ENCODE measurements at regions not wholly inside any gene's neighbourhood (a gene's known extent, or its start where the extent isn't known, plus 50 kb on each side); places are given as distances from the start of the nearest gene placed in this dataset.

- Histone ChIP-seq H3K27ac (no peak overlapping the region), H3K4me3 (ENCODE audit: low read depth in 1 of 2, low read length in 1 of 2) (no peak overlapping the region), H3K4me1 (ENCODE audit: control insufficient read depth in 1 of 2, insufficient read depth in 1 of 2, low read depth in 1 of 2, low read length in 1 of 2) (no peaks in the 10 kb centered on the region), H3K27me3 (no peaks in the 10 kb centered on the region), H3K9me3 (no peaks in the 10 kb centered on the region), H3K36me3 (no peaks in the 10 kb centered on the region)
- TF ChIP-seq, protein P1, sequence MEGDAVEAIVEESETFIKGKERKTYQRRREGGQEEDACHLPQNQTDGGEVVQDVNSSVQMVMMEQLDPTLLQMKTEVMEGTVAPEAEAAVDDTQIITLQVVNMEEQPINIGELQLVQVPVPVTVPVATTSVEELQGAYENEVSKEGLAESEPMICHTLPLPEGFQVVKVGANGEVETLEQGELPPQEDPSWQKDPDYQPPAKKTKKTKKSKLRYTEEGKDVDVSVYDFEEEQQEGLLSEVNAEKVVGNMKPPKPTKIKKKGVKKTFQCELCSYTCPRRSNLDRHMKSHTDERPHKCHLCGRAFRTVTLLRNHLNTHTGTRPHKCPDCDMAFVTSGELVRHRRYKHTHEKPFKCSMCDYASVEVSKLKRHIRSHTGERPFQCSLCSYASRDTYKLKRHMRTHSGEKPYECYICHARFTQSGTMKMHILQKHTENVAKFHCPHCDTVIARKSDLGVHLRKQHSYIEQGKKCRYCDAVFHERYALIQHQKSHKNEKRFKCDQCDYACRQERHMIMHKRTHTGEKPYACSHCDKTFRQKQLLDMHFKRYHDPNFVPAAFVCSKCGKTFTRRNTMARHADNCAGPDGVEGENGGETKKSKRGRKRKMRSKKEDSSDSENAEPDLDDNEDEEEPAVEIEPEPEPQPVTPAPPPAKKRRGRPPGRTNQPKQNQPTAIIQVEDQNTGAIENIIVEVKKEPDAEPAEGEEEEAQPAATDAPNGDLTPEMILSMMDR (IDR thresholded peaks at IDR 0.05): no peak
Observed at GRCh38 chr2:51409920-51410319, 378.0 kb upstream of the NRXN1 start.

GRCh38 chr2:51404226-51404625 lies 372.3 kb upstream of the NRXN1 start:
- Histone ChIP-seq H3K27ac (no peak overlapping the region), H3K9me3 (no peaks in the 10 kb centered on the region), H3K36me3 (no peaks in the 10 kb centered on the region), H3K4me3 (ENCODE audit: low read depth in 1 of 2, low read length in 1 of 2) (no peak overlapping the region), H3K27me3 (no peaks in the 10 kb centered on the region), H3K4me1 (ENCODE audit: control insufficient read depth in 1 of 2, insufficient read depth in 1 of 2, low read depth in 1 of 2, low read length in 1 of 2) (no peaks in the 10 kb centered on the region)
- TF ChIP-seq, protein P1 (IDR thresholded peaks at IDR 0.05): no peak

DNA sequence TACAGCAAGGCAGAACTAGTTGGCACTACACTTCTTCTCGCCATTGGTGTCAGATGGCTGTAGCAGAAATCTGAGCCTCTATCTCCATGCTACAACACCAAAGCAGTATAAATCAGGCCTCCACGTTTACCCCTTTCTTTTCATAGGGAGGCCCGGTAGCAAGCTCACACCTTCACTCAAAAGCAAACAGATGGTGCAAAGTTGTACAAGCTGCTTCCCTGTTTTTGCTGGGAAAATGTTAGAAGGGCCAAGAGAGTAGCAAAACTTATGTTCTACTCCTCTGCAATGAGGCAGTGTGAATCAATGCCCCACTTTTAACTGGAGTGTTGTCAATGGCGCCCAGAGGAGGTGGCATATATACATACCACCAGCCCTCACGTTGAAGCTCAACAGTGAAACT lies 369.6 kb upstream of the NRXN1 start:
- H3K4me1 ChIP-seq (ENCODE audit: control insufficient read depth in 1 of 2, insufficient read depth in 1 of 2, low read depth in 1 of 2, low read length in 1 of 2): no peaks in the 10 kb centered on the region
- H3K27me3 ChIP-seq: no peaks in the 10 kb centered on the region
- H3K27ac ChIP-seq: no peak overlapping the region
- no peaks in the 10 kb centered on the region for H3K9me3 ChIP-seq
- no peak overlapping the region for H3K4me3 ChIP-seq (ENCODE audit: low read depth in 1 of 2, low read length in 1 of 2)
- no peaks in the 10 kb centered on the region for H3K36me3 ChIP-seq
- TF ChIP-seq, protein P1 (IDR thresholded peaks at IDR 0.05): no peak

DNA sequence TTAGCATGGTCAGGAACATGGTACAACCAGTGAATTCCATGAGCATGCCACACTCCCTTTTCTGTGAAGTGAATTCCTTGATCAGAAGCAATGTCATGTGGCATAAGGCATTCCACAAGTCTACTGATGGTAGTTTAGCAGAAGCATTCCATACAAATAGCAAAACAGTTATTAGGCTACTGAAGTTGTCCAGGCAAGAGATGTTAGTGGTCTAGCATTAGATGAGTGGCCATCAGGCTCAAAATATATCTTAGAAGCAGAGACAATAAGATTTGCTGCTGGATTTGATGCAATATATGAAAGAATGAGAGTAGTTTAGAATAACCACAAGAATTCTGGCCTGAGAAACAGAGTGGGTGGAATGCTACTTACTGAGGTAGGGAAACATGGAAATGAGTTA lies 355.3 kb upstream of the NRXN1 start:
- no peak overlapping the region for H3K4me3 ChIP-seq (ENCODE audit: low read depth in 1 of 2, low read length in 1 of 2)

DNA sequence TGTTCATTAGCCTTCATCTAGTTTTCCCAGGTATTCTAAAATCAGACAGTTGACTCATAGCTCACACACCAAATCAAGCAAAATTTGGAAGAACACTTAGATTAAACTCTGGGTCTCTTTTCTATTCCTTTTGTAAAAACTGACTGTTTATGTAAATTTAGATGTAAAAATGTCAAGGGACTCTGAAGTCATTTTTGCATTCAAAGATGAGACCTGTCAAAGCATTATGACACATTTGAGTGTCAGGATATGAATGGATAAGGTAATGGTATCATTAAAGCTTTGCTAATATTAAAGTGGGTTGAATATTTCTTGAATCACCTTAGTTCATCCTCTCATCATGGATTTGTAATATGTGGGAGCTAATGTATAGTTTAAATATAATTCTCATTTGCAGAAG lies 348.1 kb upstream of the NRXN1 start:
- TF ChIP-seq, protein P1 (IDR thresholded peaks at IDR 0.05): no peak
- H3K9me3 ChIP-seq: no peaks in the 10 kb centered on the region

More for the DNA sequence above, 355.3 kb upstream of the NRXN1 start:
- Histone ChIP-seq H3K9me3 (no peaks in the 10 kb centered on the region), H3K27ac (no peak overlapping the region), H3K27me3 (no peaks in the 10 kb centered on the region), H3K36me3 (no peaks in the 10 kb centered on the region), H3K4me1 (ENCODE audit: control insufficient read depth in 1 of 2, insufficient read depth in 1 of 2, low read depth in 1 of 2, low read length in 1 of 2) (no peaks in the 10 kb centered on the region)
- TF ChIP-seq, protein P1 (IDR thresholded peaks at IDR 0.05): no peak

GRCh38 chr2:51368250-51368649 lies 336.3 kb upstream of the NRXN1 start:
- no peak overlapping the region for H3K27ac ChIP-seq
- no peaks in the 10 kb centered on the region for H3K4me1 ChIP-seq (ENCODE audit: control insufficient read depth in 1 of 2, insufficient read depth in 1 of 2, low read depth in 1 of 2, low read length in 1 of 2)
- H3K4me3 ChIP-seq (ENCODE audit: low read depth in 1 of 2, low read length in 1 of 2): no peak overlapping the region
- no peaks in the 10 kb centered on the region for H3K9me3 ChIP-seq
- H3K27me3 ChIP-seq: no peaks in the 10 kb centered on the region
- H3K36me3 ChIP-seq: no peaks in the 10 kb centered on the region
- TF ChIP-seq, protein P1 (IDR thresholded peaks at IDR 0.05): no peak

More for the DNA sequence above, 348.1 kb upstream of the NRXN1 start:
- Histone ChIP-seq H3K4me3 (ENCODE audit: low read depth in 1 of 2, low read length in 1 of 2) (no peak overlapping the region), H3K36me3 (no peaks in the 10 kb centered on the region), H3K4me1 (ENCODE audit: control insufficient read depth in 1 of 2, insufficient read depth in 1 of 2, low read depth in 1 of 2, low read length in 1 of 2) (no peaks in the 10 kb centered on the region), H3K27me3 (no peaks in the 10 kb centered on the region), H3K27ac (no peak overlapping the region)
